BLaER1 (cell line): ENCODE measurements at regions not wholly inside any gene's neighbourhood (a gene's known extent, or its start where the extent isn't known, plus 50 kb on each side); places are given as distances from the start of the nearest gene placed in this dataset.

Source experiments
- H3K27ac ChIP-seq: shearing (Covaris generic); formaldehyde crosslinking; 2 replicates; pipeline ENCODE4 v1.8.1; 2022
- H3K27me3 ChIP-seq: shearing (Covaris generic); formaldehyde crosslinking; 2 replicates; pipeline ENCODE4 v1.8.1; 2022
- H3K36me3 ChIP-seq: shearing (Covaris generic); formaldehyde crosslinking; 2 replicates; pipeline ENCODE4 v1.8.1; 2022
- H3K4me1 ChIP-seq: shearing (Covaris generic); formaldehyde crosslinking; 2 replicates; pipeline ENCODE4 v1.8.1; 2022
- H3K4me2 ChIP-seq: shearing (Covaris generic); formaldehyde crosslinking; 2 replicates; pipeline ENCODE4 v1.8.1; 2022
- H3K4me3 ChIP-seq: shearing (Covaris generic); formaldehyde crosslinking; 2 replicates; pipeline ENCODE4 v1.8.1; 2022
- H3K9ac ChIP-seq: shearing (Covaris generic); formaldehyde crosslinking; 2 replicates; pipeline ENCODE4 v1.8.1; 2022
- H3K9me3 ChIP-seq: shearing (Covaris generic); formaldehyde crosslinking; 2 replicates; pipeline ENCODE4 v1.8.1; 2022
- H4K20me1 ChIP-seq: shearing (Covaris generic); formaldehyde crosslinking; 2 replicates; pipeline ENCODE4 v1.8.1; 2022
- Cebpa-rat ChIP-seq: shearing (Covaris generic); IDR thresholded peaks from 2 replicates; pipeline ENCODE4 v1.8.1; 2022

- TF ChIP-seq Cebpa-rat: no peak
- H3K27ac ChIP-seq: no peak overlapping the region
- H3K4me1 ChIP-seq: no peaks in the 10 kb centered on the region
- no peaks in the 10 kb centered on the region for H3K27me3 ChIP-seq
- H3K9me3 ChIP-seq: no peaks in the 10 kb centered on the region
- H3K4me2 ChIP-seq: no peak overlapping the region
- H3K36me3 ChIP-seq: no peaks in the 10 kb centered on the region
- H3K4me3 ChIP-seq: no peak overlapping the region
- no peaks in the 10 kb centered on the region for H4K20me1 ChIP-seq
- no peak overlapping the region for H3K9ac ChIP-seq
Observed at GRCh38 chr15:24733659-24734058, 58.1 kb downstream of the NPAP1 start.

GRCh38 chr15:24734396-24734795, 58.8 kb downstream of the NPAP1 start:
- Histone ChIP-seq H3K9me3 (no peaks in the 10 kb centered on the region), H3K4me1 (no peaks in the 10 kb centered on the region), H3K4me2 (no peak overlapping the region), H3K9ac (no peak overlapping the region), H3K27ac (no peak overlapping the region), H3K4me3 (no peak overlapping the region), H4K20me1 (no peaks in the 10 kb centered on the region), H3K36me3 (no peaks in the 10 kb centered on the region), H3K27me3 (no peaks in the 10 kb centered on the region)
- TF ChIP-seq Cebpa-rat: no peak

- Histone ChIP-seq H4K20me1 (no peaks in the 10 kb centered on the region), H3K27ac (no peak overlapping the region), H3K9me3 (peaks cover 28% of the 10 kb centered on the region), H3K9ac (no peak overlapping the region), H3K4me2 (no peak overlapping the region), H3K4me1 (no peaks in the 10 kb centered on the region), H3K4me3 (no peak overlapping the region), H3K27me3 (no peaks in the 10 kb centered on the region), H3K36me3 (no peaks in the 10 kb centered on the region)
- TF ChIP-seq Cebpa-rat: no peak
Observed at GRCh38 chr15:24745290-24745689, 69.7 kb downstream of the NPAP1 start.

DNA sequence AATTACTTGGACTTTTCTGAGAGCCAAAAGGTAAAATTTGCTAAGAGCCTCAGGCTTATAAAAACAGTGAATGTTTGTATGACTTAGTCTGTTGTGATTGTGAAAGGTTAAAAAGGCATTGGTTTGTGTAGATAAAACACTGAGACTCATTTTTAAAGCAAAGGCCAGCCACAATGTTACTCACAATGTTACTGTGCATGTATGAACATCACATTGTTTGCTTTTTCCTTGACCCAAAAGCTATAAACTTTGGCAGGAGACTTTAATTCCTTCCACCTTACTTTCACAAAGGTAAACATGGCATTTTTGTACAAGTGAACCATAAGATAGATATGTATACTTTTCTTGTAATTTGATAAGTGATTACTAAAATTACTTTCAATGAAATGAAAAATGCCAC, 70.5 kb downstream of the NPAP1 start:
- H3K36me3 ChIP-seq: no peaks in the 10 kb centered on the region
- no peaks in the 10 kb centered on the region for H4K20me1 ChIP-seq
- no peak for TF ChIP-seq Cebpa-rat
- H3K9ac ChIP-seq: no peak overlapping the region
- H3K27me3 ChIP-seq: no peaks in the 10 kb centered on the region
- no peak overlapping the region for H3K27ac ChIP-seq
- H3K4me3 ChIP-seq: no peak overlapping the region
- H3K4me1 ChIP-seq: no peaks in the 10 kb centered on the region
- no peak overlapping the region for H3K4me2 ChIP-seq
- peaks cover 28% of the 10 kb centered on the region for H3K9me3 ChIP-seq

DNA sequence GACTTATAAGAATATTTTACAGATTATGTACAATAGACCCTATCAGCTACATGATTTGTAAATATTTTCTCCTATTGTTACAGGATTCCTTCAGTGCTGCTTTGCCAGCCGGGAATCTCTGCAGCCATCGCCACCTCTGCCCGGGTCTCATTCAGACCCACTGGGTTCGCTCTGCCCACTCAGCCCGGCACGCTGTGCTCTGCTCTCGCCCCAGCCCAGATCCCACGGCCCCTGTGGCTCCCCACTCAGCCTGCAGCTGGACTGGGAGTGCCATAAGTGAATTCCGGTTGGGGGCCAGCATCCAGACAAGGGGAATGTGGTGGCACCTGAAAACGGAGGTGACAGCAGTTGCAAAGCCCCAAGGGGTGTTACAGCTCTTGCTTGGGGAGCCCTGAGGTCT, 71.8 kb downstream of the NPAP1 start:
- Histone ChIP-seq H3K4me3 (no peak overlapping the region), H3K27me3 (no peaks in the 10 kb centered on the region), H3K36me3 (no peaks in the 10 kb centered on the region)

GRCh38 chr15:24748812-24749439, 73.4 kb downstream of the NPAP1 start:
- Histone ChIP-seq H3K4me3 (no peak overlapping the region), H3K4me1 (no peaks in the 10 kb centered on the region), H3K36me3 (no peaks in the 10 kb centered on the region), H3K27me3 (no peaks in the 10 kb centered on the region), H3K27ac (no peak overlapping the region), H3K4me2 (no peak overlapping the region), H3K9ac (no peak overlapping the region), H4K20me1 (no peaks in the 10 kb centered on the region), H3K9me3 (peaks cover 28% of the 10 kb centered on the region)
- TF ChIP-seq Cebpa-rat: no peak

More for the DNA sequence above, 71.8 kb downstream of the NPAP1 start:
- TF ChIP-seq Cebpa-rat: no peak
- Histone ChIP-seq H3K4me1 (no peaks in the 10 kb centered on the region), H3K4me2 (no peak overlapping the region), H3K9me3 (peaks cover 28% of the 10 kb centered on the region), H3K9ac (no peak overlapping the region), H3K27ac (no peak overlapping the region), H4K20me1 (no peaks in the 10 kb centered on the region)

- no peaks in the 10 kb centered on the region for H4K20me1 ChIP-seq
- H3K36me3 ChIP-seq: no peaks in the 10 kb centered on the region
- no peaks in the 10 kb centered on the region for H3K4me1 ChIP-seq
- H3K27me3 ChIP-seq: no peaks in the 10 kb centered on the region
- H3K9me3 ChIP-seq: peaks cover 27% of the 10 kb centered on the region
- H3K4me3 ChIP-seq: no peak overlapping the region
- TF ChIP-seq Cebpa-rat: no peak
- no peak overlapping the region for H3K27ac ChIP-seq
- no peak overlapping the region for H3K4me2 ChIP-seq
- H3K9ac ChIP-seq: no peak overlapping the region
Observed at GRCh38 chr15:24752354-24752753, 76.8 kb downstream of the NPAP1 start.

DNA sequence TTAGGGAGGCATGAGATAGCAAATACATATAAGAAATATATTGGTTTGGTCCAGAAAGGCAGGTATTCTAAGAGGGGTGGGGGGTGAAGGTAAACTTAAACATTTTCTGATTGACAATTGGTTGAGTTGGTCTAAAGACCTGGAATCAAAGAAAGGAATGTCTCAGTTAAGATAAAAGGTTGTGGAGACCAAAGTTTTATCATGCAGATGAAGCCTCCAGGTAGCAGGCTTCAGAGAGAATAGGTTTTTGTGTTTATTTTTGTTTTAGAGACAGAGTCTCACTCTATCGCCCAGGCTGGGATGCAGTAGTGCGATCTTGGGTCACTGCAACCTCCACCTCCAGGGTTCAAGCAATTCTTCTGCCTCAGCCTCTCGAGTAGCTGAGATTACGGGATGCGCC, 80.5 kb downstream of the NPAP1 start:
- no peaks in the 10 kb centered on the region for H3K4me1 ChIP-seq
- no peaks in the 10 kb centered on the region for H3K27me3 ChIP-seq
- H3K27ac ChIP-seq: no peak overlapping the region
- H3K36me3 ChIP-seq: no peaks in the 10 kb centered on the region
- no peaks in the 10 kb centered on the region for H4K20me1 ChIP-seq
- no peak overlapping the region for H3K9ac ChIP-seq
- no peak overlapping the region for H3K4me3 ChIP-seq
- H3K4me2 ChIP-seq: no peak overlapping the region
- no peak for TF ChIP-seq Cebpa-rat
- no peaks in the 10 kb centered on the region; the same call in 1 of the 2 replicates for H3K9me3 ChIP-seq

GRCh38 chr15:24760066-24760465, 84.5 kb downstream of the NPAP1 start:
- Histone ChIP-seq H3K4me3 (no peak overlapping the region), H3K27me3 (no peaks in the 10 kb centered on the region), H3K9me3 (no peaks in the 10 kb centered on the region; the same call in 1 of the 2 replicates), H3K4me2 (no peak overlapping the region), H3K27ac (no peak overlapping the region), H3K9ac (no peak overlapping the region), H3K36me3 (no peaks in the 10 kb centered on the region), H3K4me1 (peaks cover 16% of the 10 kb centered on the region), H4K20me1 (no peaks in the 10 kb centered on the region)
- TF ChIP-seq Cebpa-rat: no peak

GRCh38 chr15:24761704-24762302, 86.2 kb downstream of the NPAP1 start:
- Histone ChIP-seq H3K9me3 (no peaks in the 10 kb centered on the region), H4K20me1 (no peaks in the 10 kb centered on the region), H3K27me3 (no peaks in the 10 kb centered on the region), H3K36me3 (no peaks in the 10 kb centered on the region), H3K27ac (no peak overlapping the region), H3K4me2 (no peak overlapping the region), H3K4me3 (no peak overlapping the region), H3K4me1 (peaks cover 27% of the 10 kb centered on the region), H3K9ac (no peak overlapping the region)
- no peak for TF ChIP-seq Cebpa-rat
